Sciatic nerve (tissue), 2 donors: ENCODE measurements at regions not wholly inside any gene's neighbourhood (a gene's known extent, or its start where the extent isn't known, plus 50 kb on each side); places are given as distances from the start of the nearest gene placed in this dataset.
"Not testable (repeated sequence)": the region's sequence is repeated elsewhere in the genome, so short reads cannot be mapped to it uniquely, and the experiment has no call there.

Source experiments
- ATAC-seq: fragments of 200-7000 bp; cut with Tn5 transposase; one replicate; pipeline ENCODE4 v1.9.1; 2020; ENCODE audit warnings: mild to moderate bottlenecking, moderate library complexity
- DNase-seq: peaks from one replicate; pipeline ENCODE4 v3.0.0-alpha.2; 2020; ENCODE audit warnings: low spot score
- intact Hi-C: fragments of 100-400 bp; cut with DNase I; formaldehyde crosslinking; loops from one replicate; pipeline ENCODE4 v1.14.2; 2022
- donor health status: DM: no; HTN: no; CAD: no.
- donor health status: DM: no; HTN: no; CAD: no.

- intact Hi-C loops, result no loop called here
- DNase-seq (no peak), ATAC-seq (no peak)
Observed at GRCh38 chr9:79490657-79491248, 81.0 kb upstream of the TLE4 start.

DNA sequence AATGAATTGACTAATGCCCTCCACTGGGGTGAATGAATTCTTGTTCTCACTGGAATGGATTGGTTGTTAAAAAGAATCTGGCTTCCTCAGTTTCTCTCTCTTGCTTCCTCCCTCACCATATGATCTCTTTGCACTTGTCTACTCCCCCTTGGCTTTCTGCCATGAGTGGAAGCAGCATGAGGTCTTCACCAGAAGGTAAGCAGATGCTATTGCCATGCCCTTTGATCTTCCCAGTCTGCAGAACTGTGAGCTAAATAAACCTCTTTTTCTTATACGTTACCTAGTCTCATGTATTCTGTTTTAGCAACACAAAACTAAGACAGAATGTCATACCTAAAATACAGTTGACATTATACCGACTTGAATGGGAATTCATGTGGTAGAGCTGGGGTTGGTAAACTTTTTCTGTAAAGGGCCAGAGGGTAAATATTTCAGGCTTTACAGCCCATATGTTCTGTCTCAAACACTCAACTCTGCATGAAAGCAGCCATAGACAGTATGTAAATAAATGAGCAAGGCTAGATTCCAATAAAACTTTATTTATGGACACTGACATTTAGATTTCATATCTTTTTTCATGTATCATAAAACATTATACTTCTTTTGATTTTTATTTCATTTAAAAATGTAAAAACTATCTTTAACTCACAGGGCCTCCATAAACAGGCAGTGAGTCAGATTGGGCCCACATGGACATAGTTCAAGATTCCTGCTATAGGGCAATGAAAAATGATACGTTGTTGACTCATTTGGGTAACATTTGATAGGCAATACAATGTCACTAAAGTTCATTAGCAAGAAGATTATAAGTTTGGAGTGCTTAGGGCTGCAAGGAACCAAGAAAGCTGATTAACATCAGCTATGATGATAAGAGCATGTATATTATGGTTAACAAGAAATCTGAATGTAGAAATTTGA, 79.4 kb upstream of the TLE4 start:
- ATAC-seq (no peak), DNase-seq (no peak)
- intact Hi-C loops, result no loop called here

DNA sequence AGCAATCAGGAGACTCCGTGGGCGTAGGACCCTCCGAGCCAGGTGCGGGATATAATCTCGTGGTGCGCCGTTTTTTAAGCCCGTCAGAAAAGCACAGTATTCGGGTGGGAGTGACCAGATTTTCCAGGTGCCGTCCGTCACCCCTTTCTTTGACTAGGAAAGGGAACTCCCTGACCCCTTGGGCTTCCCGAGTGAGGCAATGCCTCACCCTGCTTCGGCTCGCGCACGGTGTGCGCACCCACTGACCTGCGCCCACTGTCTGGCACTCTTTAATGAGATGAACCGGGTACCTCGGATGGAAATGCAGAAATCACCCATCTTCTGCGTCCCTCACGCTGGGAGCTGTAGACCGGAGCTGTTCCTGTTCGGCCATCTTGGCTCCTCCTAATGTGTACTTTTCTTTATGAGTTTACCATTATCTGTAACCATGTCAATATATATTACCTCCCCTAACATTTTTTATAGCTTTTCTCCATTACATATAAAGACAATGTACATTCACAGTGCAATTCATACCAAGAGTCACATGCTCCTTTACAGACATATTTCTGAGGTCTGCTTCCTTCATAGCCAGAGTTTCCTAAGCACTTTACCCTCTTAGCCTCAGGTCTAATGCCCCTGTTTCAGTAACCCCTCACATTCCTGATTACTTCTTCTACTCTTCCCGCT, 71.4 kb upstream of the TLE4 start:
- intact Hi-C loops, DNase-seq, ATAC-seq: not testable (repeated sequence)

DNA sequence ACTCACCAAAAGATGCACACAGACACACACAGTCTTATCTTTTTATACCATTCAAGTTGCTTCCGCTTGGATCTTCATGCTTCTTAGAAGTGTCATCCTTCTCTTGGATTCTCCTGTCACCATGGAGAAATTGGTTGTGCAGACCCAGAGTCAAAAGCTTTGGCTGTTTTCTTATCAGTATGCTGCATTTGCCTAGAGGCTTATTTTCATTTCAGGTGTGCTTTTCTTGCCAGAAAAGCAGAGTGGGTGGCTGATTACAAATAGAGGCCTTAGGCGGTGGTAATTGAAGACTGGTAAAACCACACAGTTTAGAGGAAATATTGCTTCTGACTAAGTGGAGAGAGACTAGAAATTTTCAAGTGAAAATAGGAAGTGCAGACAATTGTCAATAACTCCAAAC, 70.2 kb upstream of the TLE4 start:
- intact Hi-C loops, result no loop called here
- no peak for ATAC-seq
- no peak for DNase-seq

- intact Hi-C loops, result no loop called here
- DNase-seq (no peak), ATAC-seq (no peak)
Observed at GRCh38 chr9:79507801-79508200, 64.0 kb upstream of the TLE4 start.

GRCh38 chr9:79512251-79512650, 59.5 kb upstream of the TLE4 start:
- intact Hi-C loops, result no loop called here
- DNase-seq (no peak), ATAC-seq (no peak)
